ENCODE measurements at regions not wholly inside any gene's neighbourhood (a gene's known extent, or its start where the extent isn't known, plus 50 kb on each side); places are given as distances from the start of the nearest gene placed in this dataset.

- Mint-ChIP-seq H3K27me3 (ENCODE audit: insufficient read depth) (no peaks in the 10 kb centered on the region; the same call in 1 of the 2 replicates), H3K4me1 (ENCODE audit: low read depth) (no peaks in the 10 kb centered on the region), H3K27ac (no peak overlapping the region), H3K36me3 (ENCODE audit: low read depth) (peaks cover 6% of the 10 kb centered on the region), H3K4me3 (no peak overlapping the region), H3K9me3 (peaks cover 75% of the 10 kb centered on the region)
- TF ChIP-seq CTCF (IDR thresholded peaks at IDR 0.05) = no peak
- no peak for DNase-seq
Observed at GRCh38 chr1:4127592-4128140, 227.6 kb upstream of the C1orf174 start.

GRCh38 chr1:4128616-4129015 is 228.5 kb upstream of the C1orf174 start:
- peaks cover 6% of the 10 kb centered on the region for H3K36me3 Mint-ChIP-seq (ENCODE audit: low read depth)
- no peak overlapping the region for H3K4me3 Mint-ChIP-seq
- peaks cover 2% of the 10 kb centered on the region for H3K27me3 Mint-ChIP-seq (ENCODE audit: insufficient read depth)
- TF ChIP-seq CTCF (IDR thresholded peaks at IDR 0.05) = no peak
- no peak for DNase-seq
- no peaks in the 10 kb centered on the region for H3K4me1 Mint-ChIP-seq (ENCODE audit: low read depth)
- peaks cover 78% of the 10 kb centered on the region for H3K9me3 Mint-ChIP-seq
- no peak overlapping the region for H3K27ac Mint-ChIP-seq

GRCh38 chr1:4129693-4130092 is 229.6 kb upstream of the C1orf174 start:
- H3K4me1 Mint-ChIP-seq (ENCODE audit: low read depth) = no peaks in the 10 kb centered on the region
- H3K9me3 Mint-ChIP-seq = peaks cover 82% of the 10 kb centered on the region
- H3K27me3 Mint-ChIP-seq (ENCODE audit: insufficient read depth) = peaks cover 2% of the 10 kb centered on the region
- no peak for DNase-seq
- TF ChIP-seq CTCF (IDR thresholded peaks at IDR 0.05) = no peak
- peaks cover 6% of the 10 kb centered on the region for H3K36me3 Mint-ChIP-seq (ENCODE audit: low read depth)
- H3K4me3 Mint-ChIP-seq = no peak overlapping the region
- no peak overlapping the region for H3K27ac Mint-ChIP-seq

GRCh38 chr1:4130096-4130495 is 230.0 kb upstream of the C1orf174 start:
- no peak for TF ChIP-seq CTCF (IDR thresholded peaks at IDR 0.05)
- no peak for DNase-seq
- Mint-ChIP-seq H3K36me3 (ENCODE audit: low read depth) (peaks cover 6% of the 10 kb centered on the region), H3K4me3 (no peak overlapping the region), H3K27ac (no peak overlapping the region), H3K4me1 (ENCODE audit: low read depth) (no peaks in the 10 kb centered on the region), H3K27me3 (ENCODE audit: insufficient read depth) (peaks cover 2% of the 10 kb centered on the region), H3K9me3 (peaks cover 82% of the 10 kb centered on the region)

GRCh38 chr1:4131734-4132133 is 231.7 kb upstream of the C1orf174 start:
- peaks cover 83% of the 10 kb centered on the region for H3K9me3 Mint-ChIP-seq
- peaks cover 2% of the 10 kb centered on the region for H3K27me3 Mint-ChIP-seq (ENCODE audit: insufficient read depth)
- H3K4me3 Mint-ChIP-seq = no peak overlapping the region
- H3K36me3 Mint-ChIP-seq (ENCODE audit: low read depth) = peaks cover 6% of the 10 kb centered on the region
- no peaks in the 10 kb centered on the region for H3K4me1 Mint-ChIP-seq (ENCODE audit: low read depth)
- no peak for TF ChIP-seq CTCF (IDR thresholded peaks at IDR 0.05)
- no peak overlapping the region for H3K27ac Mint-ChIP-seq
- no peak for DNase-seq
